BJ (cell line): ENCODE measurements at regions not wholly inside any gene's neighbourhood (a gene's known extent, or its start where the extent isn't known, plus 50 kb on each side); places are given as distances from the start of the nearest gene placed in this dataset.
"Not testable (repeated sequence)": the region's sequence is repeated elsewhere in the genome, so short reads cannot be mapped to it uniquely, and the experiment has no call there.

ENCODE experiments used
- CTCF ChIA-PET: fragments of 350-600 bp; formaldehyde crosslinking; extraction: SDS; loops from one replicate; lab custom pipeline; 2021; ENCODE audit warnings: antibody characterized with exemption, inconsistent platforms; lab: Yijun Ruan, JAX
- POLR2A ChIA-PET: fragments of 300-600 bp; sonication (Branson Sonifier 250); formaldehyde crosslinking; extraction: SDS; loops from one replicate; lab custom pipeline; 2021; ENCODE audit warnings: antibody characterized with exemption; lab: Charles Lee
- DNase-seq: peaks from one replicate; pipeline ENCODE4 v3.0.0-alpha.2; 2011; ENCODE audit warnings: low read depth
- H3K27me3 ChIP-seq: 2 replicates; pipeline ENCODE4 v1.6.0; 2011; ENCODE audit warnings: low read length; ENCODE audit not compliant: control insufficient read depth, insufficient read depth
- H3K36me3 ChIP-seq: 2 replicates; pipeline ENCODE4 v1.5.1; 2011; ENCODE audit warnings: low read length; ENCODE audit not compliant: control insufficient read depth, insufficient read depth
- H3K4me3 ChIP-seq: 2 replicates; pipeline ENCODE4 v1.5.1; 2011; ENCODE audit warnings: low read depth, mild to moderate bottlenecking, control low read depth, low read length
- CTCF ChIP-seq: IDR thresholded peaks from 2 replicates; pipeline ENCODE4 v1.5.1; 2011; ENCODE audit warnings: low read depth, mild to moderate bottlenecking, control low read depth, inconsistent platforms, low read length, moderate library complexity; ENCODE audit not compliant: insufficient read depth

GRCh38 chr14:103279142-103280025 lies 54.7 kb upstream of the EIF5 start:
- CTCF ChIA-PET: interaction anchor here (0.8 to 1.6 kb wide), 3 partner anchors 12 to 173 kb away, joined by 3 to 4 read pairs (median 4); no protein-coding TSS in a partner anchor
- POLR2A ChIA-PET: no interaction called here
- DNase-seq: no peak
- TF ChIP-seq CTCF: no peak
- Histone ChIP-seq H3K36me3 (no peaks in the 10 kb centered on the region), H3K27me3 (peaks cover 4% of the 10 kb centered on the region), H3K4me3 (no peak overlapping the region; the same call in 1 of the 2 replicates)

GRCh38 chr14:103280278-103280928 lies 53.6 kb upstream of the EIF5 start:
- no peak for DNase-seq
- TF ChIP-seq CTCF: no peak
- H3K36me3 ChIP-seq: no peaks in the 10 kb centered on the region
- ChIA-PET CTCF (interaction anchor here (0.6 to 16.3 kb wide), 6 partner anchors 12 to 177 kb away, joined by 3 to 315 read pairs (median 8); no protein-coding TSS in a partner anchor), POLR2A (no interaction called here)
- no peak overlapping the region for H3K4me3 ChIP-seq
- peaks cover 3% of the 10 kb centered on the region; the same call in 1 of the 2 replicates for H3K27me3 ChIP-seq

- no peak for DNase-seq
- Histone ChIP-seq H3K36me3 (no peaks in the 10 kb centered on the region), H3K4me3 (no peak overlapping the region), H3K27me3 (peaks cover 3% of the 10 kb centered on the region; the same call in 1 of the 2 replicates)
- ChIA-PET POLR2A (no interaction called here), CTCF (interaction anchor here (0.6 to 16.3 kb wide), 24 partner anchors 11 to 213 kb away, joined by 3 to 315 read pairs (median 4); partner anchors contain the start of gene LBHD2)
- peak; percentile 79 for TF ChIP-seq CTCF
These were observed 52.4 kb upstream of the EIF5 start for GRCh38 chr14:103281496-103282231.

- DNase-seq, POLR2A ChIA-PET, H3K4me3 ChIP-seq, H3K36me3 ChIP-seq, H3K27me3 ChIP-seq: not testable (repeated sequence)
- CTCF ChIA-PET: interaction anchor here (1.1 to 16.3 kb wide), 10 partner anchors 10 to 207 kb away, joined by 3 to 315 read pairs (median 5); no protein-coding TSS in a partner anchor
These were observed 51.7 kb upstream of the EIF5 start for GRCh38 chr14:103282309-103282708.

- Histone ChIP-seq H3K4me3 (no peak overlapping the region), H3K36me3 (no peaks in the 10 kb centered on the region), H3K27me3 (0 out of 2 replicates have a peak, but pooled peaks cover 4% of the 10 kb centered on the region)
- CTCF ChIA-PET: interaction anchor here (0.6 to 16.3 kb wide), 4 partner anchors 9 to 208 kb away, joined by 3 to 315 read pairs (median 32); no protein-coding TSS in a partner anchor
- POLR2A ChIA-PET: no interaction called here
- no peak for TF ChIP-seq CTCF
- no peak for DNase-seq
These were observed 51.1 kb upstream of the EIF5 start for GRCh38 chr14:103282932-103283331.
